ENCODE measurements at regions not wholly inside any gene's neighbourhood (a gene's known extent, or its start where the extent isn't known, plus 50 kb on each side); places are given as distances from the start of the nearest gene placed in this dataset.

DNA sequence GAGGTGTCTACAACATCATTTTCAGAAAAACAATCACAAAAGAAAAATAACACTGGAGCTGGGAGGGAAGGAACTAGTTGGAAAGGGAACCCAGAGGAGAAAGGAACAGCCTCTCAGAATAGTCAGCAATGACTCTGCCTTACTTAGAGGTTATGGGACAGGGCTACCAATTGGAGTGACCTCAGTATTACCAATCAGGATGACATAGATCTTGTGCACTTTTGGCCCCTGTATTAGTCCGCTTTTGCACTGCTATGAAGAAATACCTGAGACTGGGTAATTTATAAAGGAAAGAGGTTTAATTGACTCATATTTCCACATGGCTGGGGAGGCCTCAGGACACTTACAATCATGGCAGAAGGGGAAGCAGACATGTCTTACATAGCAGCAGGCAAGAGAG lies 99.7 kb upstream of the SDK1 start:
- Histone ChIP-seq H3K9me2 (ENCODE audit: insufficient read depth, low read length) (no peaks in the 10 kb centered on the region), H3K9ac (ENCODE audit: low read length) (no peak overlapping the region), H3K27me3 (ENCODE audit: insufficient read depth, low read depth, low read length) (no peaks in the 10 kb centered on the region), H3K27ac (ENCODE audit: low read length) (no peak overlapping the region), H2AFZ (ENCODE audit: low read depth, low read length) (no peak overlapping the region), H3K9me3 (ENCODE audit: low read length) (no peaks in the 10 kb centered on the region), H3K4me3 (ENCODE audit: low read length) (no peak overlapping the region), H3K79me2 (replicated peaks; ENCODE audit: insufficient read depth, low read length) (no peaks in the 10 kb centered on the region), H3K36me3 (ENCODE audit: insufficient read depth, low read length) (no peaks in the 10 kb centered on the region), H3K4me2 (ENCODE audit: low read length) (no peak overlapping the region), H4K20me1 (ENCODE audit: insufficient read depth) (no peaks in the 10 kb centered on the region), H3F3A (ENCODE audit: insufficient read depth, low read length, poor library complexity, severe bottlenecking) (no peaks in the 10 kb centered on the region)
- no peak for TF ChIP-seq SMC3 (conservative IDR thresholded peaks at IDR 0.05; ENCODE audit: poor library complexity)
- no peak for TF ChIP-seq POLR2AphosphoS5 (IDR thresholded peaks at IDR 0.05)
- TF ChIP-seq MXI1 (conservative IDR thresholded peaks at IDR 0.05; ENCODE audit: poor library complexity, severe bottlenecking) = no peak
- no peak for TF ChIP-seq EP300 (conservative IDR thresholded peaks at IDR 0.05; ENCODE audit: poor library complexity, severe bottlenecking)
- no peak for TF ChIP-seq RAD21 (conservative IDR thresholded peaks at IDR 0.05)
- TF ChIP-seq, protein P1, sequence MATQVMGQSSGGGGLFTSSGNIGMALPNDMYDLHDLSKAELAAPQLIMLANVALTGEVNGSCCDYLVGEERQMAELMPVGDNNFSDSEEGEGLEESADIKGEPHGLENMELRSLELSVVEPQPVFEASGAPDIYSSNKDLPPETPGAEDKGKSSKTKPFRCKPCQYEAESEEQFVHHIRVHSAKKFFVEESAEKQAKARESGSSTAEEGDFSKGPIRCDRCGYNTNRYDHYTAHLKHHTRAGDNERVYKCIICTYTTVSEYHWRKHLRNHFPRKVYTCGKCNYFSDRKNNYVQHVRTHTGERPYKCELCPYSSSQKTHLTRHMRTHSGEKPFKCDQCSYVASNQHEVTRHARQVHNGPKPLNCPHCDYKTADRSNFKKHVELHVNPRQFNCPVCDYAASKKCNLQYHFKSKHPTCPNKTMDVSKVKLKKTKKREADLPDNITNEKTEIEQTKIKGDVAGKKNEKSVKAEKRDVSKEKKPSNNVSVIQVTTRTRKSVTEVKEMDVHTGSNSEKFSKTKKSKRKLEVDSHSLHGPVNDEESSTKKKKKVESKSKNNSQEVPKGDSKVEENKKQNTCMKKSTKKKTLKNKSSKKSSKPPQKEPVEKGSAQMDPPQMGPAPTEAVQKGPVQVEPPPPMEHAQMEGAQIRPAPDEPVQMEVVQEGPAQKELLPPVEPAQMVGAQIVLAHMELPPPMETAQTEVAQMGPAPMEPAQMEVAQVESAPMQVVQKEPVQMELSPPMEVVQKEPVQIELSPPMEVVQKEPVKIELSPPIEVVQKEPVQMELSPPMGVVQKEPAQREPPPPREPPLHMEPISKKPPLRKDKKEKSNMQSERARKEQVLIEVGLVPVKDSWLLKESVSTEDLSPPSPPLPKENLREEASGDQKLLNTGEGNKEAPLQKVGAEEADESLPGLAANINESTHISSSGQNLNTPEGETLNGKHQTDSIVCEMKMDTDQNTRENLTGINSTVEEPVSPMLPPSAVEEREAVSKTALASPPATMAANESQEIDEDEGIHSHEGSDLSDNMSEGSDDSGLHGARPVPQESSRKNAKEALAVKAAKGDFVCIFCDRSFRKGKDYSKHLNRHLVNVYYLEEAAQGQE (IDR thresholded peaks at IDR 0.05; ENCODE audit: borderline replicate concordance) = no peak
- TF ChIP-seq, protein P2, sequence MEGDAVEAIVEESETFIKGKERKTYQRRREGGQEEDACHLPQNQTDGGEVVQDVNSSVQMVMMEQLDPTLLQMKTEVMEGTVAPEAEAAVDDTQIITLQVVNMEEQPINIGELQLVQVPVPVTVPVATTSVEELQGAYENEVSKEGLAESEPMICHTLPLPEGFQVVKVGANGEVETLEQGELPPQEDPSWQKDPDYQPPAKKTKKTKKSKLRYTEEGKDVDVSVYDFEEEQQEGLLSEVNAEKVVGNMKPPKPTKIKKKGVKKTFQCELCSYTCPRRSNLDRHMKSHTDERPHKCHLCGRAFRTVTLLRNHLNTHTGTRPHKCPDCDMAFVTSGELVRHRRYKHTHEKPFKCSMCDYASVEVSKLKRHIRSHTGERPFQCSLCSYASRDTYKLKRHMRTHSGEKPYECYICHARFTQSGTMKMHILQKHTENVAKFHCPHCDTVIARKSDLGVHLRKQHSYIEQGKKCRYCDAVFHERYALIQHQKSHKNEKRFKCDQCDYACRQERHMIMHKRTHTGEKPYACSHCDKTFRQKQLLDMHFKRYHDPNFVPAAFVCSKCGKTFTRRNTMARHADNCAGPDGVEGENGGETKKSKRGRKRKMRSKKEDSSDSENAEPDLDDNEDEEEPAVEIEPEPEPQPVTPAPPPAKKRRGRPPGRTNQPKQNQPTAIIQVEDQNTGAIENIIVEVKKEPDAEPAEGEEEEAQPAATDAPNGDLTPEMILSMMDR (IDR thresholded peaks at IDR 0.05; ENCODE audit: poor library complexity, severe bottlenecking) = no peak
- TF ChIP-seq EZH2 (IDR thresholded peaks at IDR 0.05; ENCODE audit: borderline replicate concordance, insufficient read depth, low read length, poor library complexity, severe bottlenecking) = no peak
- no peak for TF ChIP-seq TAF1 (IDR thresholded peaks at IDR 0.05; ENCODE audit: low read depth)

DNA sequence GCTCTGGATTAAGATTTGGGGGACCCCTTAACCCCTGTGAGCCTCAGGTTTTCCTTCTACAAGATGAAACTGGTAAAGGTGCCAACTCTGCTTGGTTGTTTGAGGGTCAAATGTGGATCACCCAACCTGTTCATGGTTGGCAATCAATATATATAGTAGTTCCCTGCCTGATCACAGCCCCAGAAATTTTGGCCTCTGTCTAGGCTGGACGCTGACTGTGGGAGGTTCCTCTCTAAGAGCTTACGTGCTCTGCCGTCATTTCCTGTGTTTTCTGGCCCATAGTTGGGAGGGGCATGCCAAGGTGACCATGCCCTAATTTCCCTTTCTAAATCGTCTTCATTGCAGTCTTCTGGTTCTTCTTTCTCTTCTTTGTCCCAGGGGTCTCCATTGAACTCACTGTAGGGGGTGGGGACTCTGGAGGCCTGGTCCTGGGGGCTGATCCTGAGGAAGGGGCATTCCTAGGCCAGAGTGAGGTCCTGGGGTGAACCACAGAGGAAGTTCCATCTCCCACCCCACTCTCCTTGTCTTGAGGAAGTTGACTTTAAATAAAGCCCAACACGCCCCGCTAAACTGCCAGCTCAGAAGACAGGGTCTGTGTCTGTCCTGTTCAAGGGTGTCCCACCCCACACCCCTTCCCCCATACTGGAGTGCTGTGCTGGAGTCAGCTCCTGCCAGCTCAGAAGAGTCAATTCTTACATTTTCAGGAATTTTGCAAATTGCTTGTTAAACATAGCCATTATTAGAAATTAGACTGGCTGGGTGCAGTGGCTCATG lies 98.9 kb upstream of the SDK1 start:
- H3K9ac ChIP-seq (ENCODE audit: low read length) = no peak overlapping the region
- H3K27me3 ChIP-seq (ENCODE audit: insufficient read depth, low read depth, low read length) = no peaks in the 10 kb centered on the region
- TF ChIP-seq MXI1 (conservative IDR thresholded peaks at IDR 0.05; ENCODE audit: poor library complexity, severe bottlenecking) (no peak), EP300 (conservative IDR thresholded peaks at IDR 0.05; ENCODE audit: poor library complexity, severe bottlenecking) (no peak), TAF1 (IDR thresholded peaks at IDR 0.05; ENCODE audit: low read depth) (no peak), SMC3 (conservative IDR thresholded peaks at IDR 0.05; ENCODE audit: poor library complexity) (no peak), POLR2AphosphoS5 (IDR thresholded peaks at IDR 0.05) (no peak), EZH2 (IDR thresholded peaks at IDR 0.05; ENCODE audit: borderline replicate concordance, insufficient read depth, low read length, poor library complexity, severe bottlenecking) (no peak), RAD21 (conservative IDR thresholded peaks at IDR 0.05) (no peak)
- TF ChIP-seq, protein P1 (IDR thresholded peaks at IDR 0.05; ENCODE audit: borderline replicate concordance) = no peak
- TF ChIP-seq, protein P2 (IDR thresholded peaks at IDR 0.05; ENCODE audit: poor library complexity, severe bottlenecking) = no peak

More for the DNA sequence above, 98.9 kb upstream of the SDK1 start:
- no peaks in the 10 kb centered on the region for H3K79me2 ChIP-seq (replicated peaks; ENCODE audit: insufficient read depth, low read length)
- H2AFZ ChIP-seq (ENCODE audit: low read depth, low read length) = no peak overlapping the region
- no peak overlapping the region for H3K27ac ChIP-seq (ENCODE audit: low read length)
- H3K4me3 ChIP-seq (ENCODE audit: low read length) = no peak overlapping the region
- no peaks in the 10 kb centered on the region for H3F3A ChIP-seq (ENCODE audit: insufficient read depth, low read length, poor library complexity, severe bottlenecking)
- H3K4me2 ChIP-seq (ENCODE audit: low read length) = no peak overlapping the region
- H3K9me2 ChIP-seq (ENCODE audit: insufficient read depth, low read length) = no peaks in the 10 kb centered on the region
- no peaks in the 10 kb centered on the region for H4K20me1 ChIP-seq (ENCODE audit: insufficient read depth)
- H3K9me3 ChIP-seq (ENCODE audit: low read length) = no peaks in the 10 kb centered on the region
- H3K36me3 ChIP-seq (ENCODE audit: insufficient read depth, low read length) = no peaks in the 10 kb centered on the region

All from neural cell (in vitro differentiated cells).